ENCODE measurements at regions not wholly inside any gene's neighbourhood (a gene's known extent, or its start where the extent isn't known, plus 50 kb on each side); places are given as distances from the start of the nearest gene placed in this dataset.

GRCh38 chr10:130509881-130510689 is 373.9 kb downstream of the GLRX3 start:
- TF ChIP-seq CTCF (optimal IDR thresholded peaks at IDR 0.05 in 1 of 3, IDR thresholded peaks at IDR 0.05 in 1 of 3, conservative IDR thresholded peaks at IDR 0.05 in 1 of 3; ENCODE audit: extremely low read depth in 1 of 3, insufficient read depth in 2 of 3, low read length in 3 of 3): no peak
- TF ChIP-seq EZH2 (IDR thresholded peaks at IDR 0.05; ENCODE audit: low read length): no peak
